ENCODE measurements at regions not wholly inside any gene's neighbourhood (a gene's known extent, or its start where the extent isn't known, plus 50 kb on each side); places are given as distances from the start of the nearest gene placed in this dataset.

DNA sequence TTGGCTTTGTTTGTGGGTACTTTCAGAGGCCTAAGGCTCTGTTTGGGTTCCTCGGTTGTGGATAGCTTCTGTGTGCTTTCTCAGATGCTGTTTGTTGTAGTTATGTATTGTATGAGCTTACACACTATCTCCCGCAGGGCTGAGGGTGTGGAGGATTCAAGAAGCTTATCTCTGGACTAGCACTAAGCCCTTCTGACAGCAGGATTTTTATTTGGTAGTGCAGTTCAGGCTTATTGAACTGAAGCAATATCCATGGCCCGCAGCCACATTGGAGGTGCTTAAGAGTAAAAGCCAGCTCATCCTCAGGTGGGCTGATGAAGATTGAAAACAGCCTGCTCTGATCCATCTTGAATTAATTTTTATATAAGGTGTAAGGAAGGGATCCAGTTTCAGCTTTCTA is 128.2 kb downstream of the RASGEF1B start:
- TF ChIP-seq FOXM1 (IDR thresholded peaks at IDR 0.05; ENCODE audit: borderline replicate concordance, low read depth) (no peak), EP300 (IDR thresholded peaks at IDR 0.05; ENCODE audit: borderline replicate concordance) (no peak), NFIC (IDR thresholded peaks at IDR 0.05) (no peak), YY1 (IDR thresholded peaks at IDR 0.05; ENCODE audit: low read depth) (no peak), RAD21 (IDR thresholded peaks at IDR 0.05; ENCODE audit: low read depth) (no peak)
- TF ChIP-seq, protein P1, sequence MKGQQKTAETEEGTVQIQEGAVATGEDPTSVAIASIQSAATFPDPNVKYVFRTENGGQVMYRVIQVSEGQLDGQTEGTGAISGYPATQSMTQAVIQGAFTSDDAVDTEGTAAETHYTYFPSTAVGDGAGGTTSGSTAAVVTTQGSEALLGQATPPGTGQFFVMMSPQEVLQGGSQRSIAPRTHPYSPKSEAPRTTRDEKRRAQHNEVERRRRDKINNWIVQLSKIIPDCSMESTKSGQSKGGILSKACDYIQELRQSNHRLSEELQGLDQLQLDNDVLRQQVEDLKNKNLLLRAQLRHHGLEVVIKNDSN (IDR thresholded peaks at IDR 0.05) = no peak

DNA sequence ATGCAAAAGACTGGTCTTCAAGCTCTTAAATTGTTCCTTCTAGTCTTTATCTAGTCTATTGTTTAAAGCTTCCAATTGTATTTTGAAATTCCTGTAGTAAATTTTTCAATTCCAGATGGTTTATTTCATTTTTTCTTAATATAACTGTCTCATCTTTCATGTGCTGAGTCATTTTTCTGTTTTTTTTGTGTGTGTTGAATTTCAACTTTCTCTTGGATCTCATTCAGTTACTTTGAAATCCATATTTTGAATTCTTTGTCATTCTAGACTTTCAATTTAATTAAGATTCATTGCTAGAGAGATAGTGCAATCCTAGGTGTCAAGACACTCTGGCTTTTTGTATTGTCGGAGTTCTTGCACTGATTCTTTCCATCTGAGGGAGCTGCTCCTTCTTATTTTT is 128.0 kb upstream of the PRKG2 start:
- TF ChIP-seq CEBPB (IDR thresholded peaks at IDR 0.05) (no peak), TCF12 (IDR thresholded peaks at IDR 0.05; ENCODE audit: low read depth) (no peak), CREB1 (IDR thresholded peaks at IDR 0.05; ENCODE audit: low read depth) (no peak), RAD21 (IDR thresholded peaks at IDR 0.05; ENCODE audit: low read depth) (no peak), EP300 (IDR thresholded peaks at IDR 0.05; ENCODE audit: borderline replicate concordance) (no peak), ZBTB7A (IDR thresholded peaks at IDR 0.05; ENCODE audit: low read depth) (no peak), NFIC (IDR thresholded peaks at IDR 0.05) (no peak), EGR1 (IDR thresholded peaks at IDR 0.05) (no peak), YY1 (IDR thresholded peaks at IDR 0.05; ENCODE audit: low read depth) (no peak), FOXM1 (IDR thresholded peaks at IDR 0.05; ENCODE audit: borderline replicate concordance, low read depth) (no peak), TAF1 (IDR thresholded peaks at IDR 0.05; ENCODE audit: low read depth) (no peak)
- TF ChIP-seq, protein P2, sequence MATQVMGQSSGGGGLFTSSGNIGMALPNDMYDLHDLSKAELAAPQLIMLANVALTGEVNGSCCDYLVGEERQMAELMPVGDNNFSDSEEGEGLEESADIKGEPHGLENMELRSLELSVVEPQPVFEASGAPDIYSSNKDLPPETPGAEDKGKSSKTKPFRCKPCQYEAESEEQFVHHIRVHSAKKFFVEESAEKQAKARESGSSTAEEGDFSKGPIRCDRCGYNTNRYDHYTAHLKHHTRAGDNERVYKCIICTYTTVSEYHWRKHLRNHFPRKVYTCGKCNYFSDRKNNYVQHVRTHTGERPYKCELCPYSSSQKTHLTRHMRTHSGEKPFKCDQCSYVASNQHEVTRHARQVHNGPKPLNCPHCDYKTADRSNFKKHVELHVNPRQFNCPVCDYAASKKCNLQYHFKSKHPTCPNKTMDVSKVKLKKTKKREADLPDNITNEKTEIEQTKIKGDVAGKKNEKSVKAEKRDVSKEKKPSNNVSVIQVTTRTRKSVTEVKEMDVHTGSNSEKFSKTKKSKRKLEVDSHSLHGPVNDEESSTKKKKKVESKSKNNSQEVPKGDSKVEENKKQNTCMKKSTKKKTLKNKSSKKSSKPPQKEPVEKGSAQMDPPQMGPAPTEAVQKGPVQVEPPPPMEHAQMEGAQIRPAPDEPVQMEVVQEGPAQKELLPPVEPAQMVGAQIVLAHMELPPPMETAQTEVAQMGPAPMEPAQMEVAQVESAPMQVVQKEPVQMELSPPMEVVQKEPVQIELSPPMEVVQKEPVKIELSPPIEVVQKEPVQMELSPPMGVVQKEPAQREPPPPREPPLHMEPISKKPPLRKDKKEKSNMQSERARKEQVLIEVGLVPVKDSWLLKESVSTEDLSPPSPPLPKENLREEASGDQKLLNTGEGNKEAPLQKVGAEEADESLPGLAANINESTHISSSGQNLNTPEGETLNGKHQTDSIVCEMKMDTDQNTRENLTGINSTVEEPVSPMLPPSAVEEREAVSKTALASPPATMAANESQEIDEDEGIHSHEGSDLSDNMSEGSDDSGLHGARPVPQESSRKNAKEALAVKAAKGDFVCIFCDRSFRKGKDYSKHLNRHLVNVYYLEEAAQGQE (IDR thresholded peaks at IDR 0.05; ENCODE audit: low read depth) = no peak
- TF ChIP-seq, protein P3, sequence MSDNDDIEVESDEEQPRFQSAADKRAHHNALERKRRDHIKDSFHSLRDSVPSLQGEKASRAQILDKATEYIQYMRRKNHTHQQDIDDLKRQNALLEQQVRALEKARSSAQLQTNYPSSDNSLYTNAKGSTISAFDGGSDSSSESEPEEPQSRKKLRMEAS (IDR thresholded peaks at IDR 0.05) = no peak
- TF ChIP-seq, protein P1 (IDR thresholded peaks at IDR 0.05) = no peak

DNA sequence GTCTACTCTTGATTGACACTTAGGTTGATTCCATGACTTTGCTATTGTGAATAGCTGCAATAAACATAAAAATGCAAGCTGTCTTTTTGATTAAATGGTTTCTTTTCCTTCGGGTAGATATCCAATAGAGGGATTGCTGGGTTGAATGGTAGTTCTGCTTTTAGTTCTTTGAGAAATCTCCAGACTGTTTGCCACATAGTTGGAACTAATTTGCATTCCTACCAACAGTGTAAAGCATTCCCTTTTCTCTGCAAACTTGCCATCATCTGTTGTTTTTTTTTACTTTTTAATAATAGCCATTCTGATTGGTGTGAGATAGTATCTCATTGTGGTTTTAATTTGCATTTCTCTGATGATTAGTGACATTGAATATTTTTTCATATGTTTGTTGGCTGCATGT is 122.2 kb upstream of the PRKG2 start:
- no peak for TF ChIP-seq RAD21 (IDR thresholded peaks at IDR 0.05; ENCODE audit: low read depth)
- TF ChIP-seq, protein P3 (IDR thresholded peaks at IDR 0.05) = no peak
- TF ChIP-seq EP300 (IDR thresholded peaks at IDR 0.05; ENCODE audit: borderline replicate concordance) = no peak
- TF ChIP-seq ZBTB7A (IDR thresholded peaks at IDR 0.05; ENCODE audit: low read depth) = no peak
- no peak for TF ChIP-seq CEBPB (IDR thresholded peaks at IDR 0.05)

DNA sequence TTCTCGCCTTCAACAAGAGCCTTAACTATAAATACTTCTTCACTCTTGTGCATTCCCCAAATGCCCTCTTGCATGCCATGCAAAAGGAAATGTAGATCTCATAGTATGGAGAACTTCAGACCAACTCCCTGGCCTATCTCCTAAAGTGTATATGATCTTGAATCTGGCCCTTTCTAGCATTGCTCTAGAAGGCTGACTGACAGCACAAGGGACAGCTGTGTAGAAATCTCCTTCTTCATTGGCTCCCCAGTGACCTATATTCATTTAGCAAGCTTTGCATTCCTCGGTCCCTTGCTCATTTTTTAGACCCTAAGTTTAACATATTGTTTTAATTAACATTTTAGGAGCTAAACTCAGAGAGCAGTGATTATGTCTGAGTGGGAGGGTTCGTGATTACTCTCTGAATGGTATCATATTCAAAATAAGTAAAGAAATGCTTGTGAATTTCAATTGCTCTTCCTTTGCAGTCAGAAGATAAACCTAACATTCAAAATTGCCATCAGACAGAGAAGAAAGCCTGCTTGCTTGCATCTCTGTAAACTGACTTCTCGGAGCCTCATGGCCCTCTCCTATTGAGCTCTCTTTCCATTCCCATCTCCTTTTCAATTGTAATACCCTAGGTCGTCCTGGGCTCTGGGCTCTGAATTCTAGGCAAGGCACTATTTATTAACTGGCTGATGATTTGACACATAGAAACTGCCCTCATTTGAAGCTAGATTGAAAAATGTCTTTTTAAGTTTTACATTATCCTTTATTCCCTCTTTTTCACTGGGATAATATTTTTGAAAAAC is 120.3 kb upstream of the PRKG2 start:
- TF ChIP-seq RAD21 (IDR thresholded peaks at IDR 0.05; ENCODE audit: low read depth) (no peak), TEAD4 (IDR thresholded peaks at IDR 0.05) (no peak), CEBPB (IDR thresholded peaks at IDR 0.05) (no peak), CREB1 (IDR thresholded peaks at IDR 0.05; ENCODE audit: low read depth) (no peak), EGR1 (IDR thresholded peaks at IDR 0.05) (no peak), YY1 (IDR thresholded peaks at IDR 0.05; ENCODE audit: low read depth) (no peak)
- TF ChIP-seq, protein P1 (IDR thresholded peaks at IDR 0.05) = no peak
- TF ChIP-seq, protein P2 (IDR thresholded peaks at IDR 0.05; ENCODE audit: low read depth) = no peak

DNA sequence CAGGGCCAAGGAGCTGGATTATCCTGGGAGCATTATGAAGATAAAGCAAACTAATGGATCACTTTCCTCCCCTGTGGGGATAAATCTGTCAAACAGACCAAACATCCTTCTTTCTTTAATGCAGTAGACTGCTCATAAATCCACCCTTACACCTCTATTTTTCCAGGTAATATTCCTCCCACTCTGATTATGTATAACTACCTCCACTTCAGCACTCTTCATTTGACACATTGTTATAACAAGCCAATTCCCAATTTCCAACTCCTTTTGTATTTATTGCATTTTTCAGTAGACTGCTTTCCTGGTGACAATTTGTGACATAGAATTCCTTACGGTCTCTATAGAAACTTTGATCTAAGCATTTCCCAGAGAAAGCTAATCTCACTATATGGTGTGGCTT is 115.0 kb upstream of the PRKG2 start:
- TF ChIP-seq EP300 (IDR thresholded peaks at IDR 0.05; ENCODE audit: borderline replicate concordance) (no peak), CREB1 (IDR thresholded peaks at IDR 0.05; ENCODE audit: low read depth) (no peak), ZBTB7A (IDR thresholded peaks at IDR 0.05; ENCODE audit: low read depth) (no peak), EGR1 (IDR thresholded peaks at IDR 0.05) (no peak), TAF1 (IDR thresholded peaks at IDR 0.05; ENCODE audit: low read depth) (no peak)
- TF ChIP-seq, protein P3 (IDR thresholded peaks at IDR 0.05) = no peak

Measured in Ishikawa (cell line).